Effector CD8-positive, alpha-beta T cell (primary cell): ENCODE measurements at regions not wholly inside any gene's neighbourhood (a gene's known extent, or its start where the extent isn't known, plus 50 kb on each side); places are given as distances from the start of the nearest gene placed in this dataset.

Experiments
- DNase-seq: peaks from one replicate; lab custom pipeline; 2025; lab: John Stamatoyannopoulos, UW

GRCh38 chr2:145096582-145096981, 576.7 kb upstream of the ZEB2 start:
- DNase-seq = no peak

- no peak for DNase-seq
Measured at GRCh38 chr2:145095641-145096435, 575.9 kb upstream of the ZEB2 start.

- DNase-seq = no peak
Measured at GRCh38 chr2:145094370-145094769, 574.5 kb upstream of the ZEB2 start.

GRCh38 chr2:145091967-145092366, 572.0 kb upstream of the ZEB2 start:
- DNase-seq = no peak

GRCh38 chr2:145090841-145091761, 571.2 kb upstream of the ZEB2 start:
- DNase-seq = no peak

GRCh38 chr2:145088756-145089155, 568.8 kb upstream of the ZEB2 start:
- no peak for DNase-seq

GRCh38 chr2:145086910-145087309, 567.0 kb upstream of the ZEB2 start:
- DNase-seq = no peak

- DNase-seq = no peak
Measured at GRCh38 chr2:145085612-145086011, 565.7 kb upstream of the ZEB2 start.

GRCh38 chr2:145080426-145080825, 560.5 kb upstream of the ZEB2 start:
- DNase-seq = no peak

- DNase-seq = no peak
Measured at GRCh38 chr2:145079641-145080040, 559.7 kb upstream of the ZEB2 start.

- no peak for DNase-seq
Measured at GRCh38 chr2:145078923-145079322, 559.0 kb upstream of the ZEB2 start.

- no peak for DNase-seq
Measured at GRCh38 chr2:145076085-145076484, 556.2 kb upstream of the ZEB2 start.

- DNase-seq = no peak
Measured at GRCh38 chr2:145075454-145076062, 555.6 kb upstream of the ZEB2 start.

GRCh38 chr2:145070703-145071102, 550.8 kb upstream of the ZEB2 start:
- DNase-seq = no peak

GRCh38 chr2:145068509-145068908, 548.6 kb upstream of the ZEB2 start:
- no peak for DNase-seq

GRCh38 chr2:145067549-145068030, 547.7 kb upstream of the ZEB2 start:
- no peak for DNase-seq

- DNase-seq = no peak
Measured at GRCh38 chr2:145066856-145067548, 547.1 kb upstream of the ZEB2 start.

GRCh38 chr2:145066151-145066661, 546.3 kb upstream of the ZEB2 start:
- no peak for DNase-seq

- DNase-seq = no peak
Measured at GRCh38 chr2:145065342-145065741, 545.4 kb upstream of the ZEB2 start.

- DNase-seq = no peak
Measured at GRCh38 chr2:145064511-145064910, 544.6 kb upstream of the ZEB2 start.

- DNase-seq = no peak
Measured at GRCh38 chr2:145060876-145061275, 541.0 kb upstream of the ZEB2 start.

- no peak for DNase-seq
Measured at GRCh38 chr2:145059914-145060313, 540.0 kb upstream of the ZEB2 start.
